Endothelial cell of umbilical vein (primary cell): ENCODE measurements at regions not wholly inside any gene's neighbourhood (a gene's known extent, or its start where the extent isn't known, plus 50 kb on each side); places are given as distances from the start of the nearest gene placed in this dataset.

Experiments
- BruUV-seq: library from RNA; stranded (reverse); fragments of 400-500 nt; replicated peaks from 2 replicates; lab custom pipeline; 2021; lab: Mats Ljungman, UMichigan
- CTCF ChIA-PET: fragments of 300-600, 350-600 bp; sonication (Branson Sonifier 250); formaldehyde crosslinking; loops from one replicate; lab custom pipeline; 2021; ENCODE audit warnings: antibody characterized with exemption, inconsistent platforms; lab: Charles Lee
- POLR2A ChIA-PET: fragments of 300-600, 350-600 bp; sonication (Branson Sonifier 250); formaldehyde crosslinking; loops from one replicate; lab custom pipeline; 2021; ENCODE audit warnings: antibody characterized with exemption, inconsistent platforms; lab: Charles Lee
- DNase-seq: peaks from one replicate; pipeline ENCODE4 v3.0.0-alpha.2; 2011; ENCODE audit warnings: low read depth, low spot score
- FAIRE-seq: peaks from 2 replicates; lab custom pipeline; 2011; peaks lifted over from hg19 to GRCh38; lab: Jason Lieb, UNC
- H2AFZ ChIP-seq: 2 replicates; pipeline ENCODE4 v1.6.0; 2012; ENCODE audit warnings: low read depth, low read length, control low read depth, inconsistent platforms
- H3K27ac ChIP-seq: 2 replicates; pipeline ENCODE4 v1.5.1; 2011; ENCODE audit warnings: low read depth, mild to moderate bottlenecking, control low read depth, low read length, moderate library complexity; ENCODE audit not compliant: insufficient read depth
- H3K27me3 ChIP-seq, 2 experiments: 2 replicates each; pipeline versions ENCODE4 v1.6.0 to v1.6.1; 2011; ENCODE audit warnings: low read length in 2 of 2, mixed read lengths in 1 of 2; ENCODE audit not compliant: control insufficient read depth in 2 of 2, insufficient read depth in 2 of 2
- H3K36me3 ChIP-seq, 2 experiments: 2 replicates in 1 of 2; 3 replicates in 1 of 2; pipeline ENCODE4 v1.5.1; 2011; ENCODE audit warnings: low read length in 2 of 2, mild to moderate bottlenecking in 1 of 2, moderate library complexity in 1 of 2; ENCODE audit not compliant: control insufficient read depth in 2 of 2, insufficient read depth in 2 of 2; ENCODE audit errors: extremely low read depth in 1 of 2
- H3K4me1 ChIP-seq: 3 replicates; pipeline ENCODE4 v1.5.1; 2011; ENCODE audit warnings: mild to moderate bottlenecking, low read length; ENCODE audit not compliant: control insufficient read depth, insufficient read depth; ENCODE audit errors: extremely low read depth
- H3K4me2 ChIP-seq: 2 replicates; pipeline ENCODE4 v1.6.1; 2011; ENCODE audit warnings: low read length, control low read depth, mixed read lengths; ENCODE audit not compliant: insufficient read depth
- H3K4me3 ChIP-seq, 3 experiments: fragments of 200-600 bp in 1 of 3; sonication (generic), shearing (Covaris generic) in 1 of 3; replicated peaks in 1 of 3; 2 replicates each; pipeline ENCODE4 v1.5.1; 2011 to 2016; ENCODE audit warnings: control low read depth in 3 of 3, low read length in 3 of 3, mild to moderate bottlenecking in 2 of 3, inconsistent platforms in 1 of 3, low read depth in 1 of 3, moderate library complexity in 1 of 3; ENCODE audit not compliant: insufficient read depth in 1 of 3
- H3K79me2 ChIP-seq: 2 replicates; pipeline ENCODE4 v1.6.0; 2012; ENCODE audit warnings: low read length, inconsistent platforms; ENCODE audit not compliant: control insufficient read depth, insufficient read depth
- H3K9ac ChIP-seq: replicated peaks from 2 replicates; pipeline ENCODE3; 2011; ENCODE audit warnings: low read length, control low read depth; ENCODE audit not compliant: insufficient read depth; ENCODE audit errors: extremely low read depth
- H3K9me1 ChIP-seq: replicated peaks from 3 replicates; pipeline ENCODE4 v1.6.0; 2011; ENCODE audit warnings: mild to moderate bottlenecking, low read length; ENCODE audit not compliant: control insufficient read depth, insufficient read depth; ENCODE audit errors: extremely low read depth
- H3K9me3 ChIP-seq: replicated peaks from 2 replicates; pipeline ENCODE4 v1.5.1; 2012; ENCODE audit warnings: low read length, inconsistent platforms; ENCODE audit not compliant: control insufficient read depth, insufficient read depth
- H4K20me1 ChIP-seq: replicated peaks from 2 replicates; pipeline ENCODE3; 2011; ENCODE audit warnings: mild to moderate bottlenecking, low read length; ENCODE audit not compliant: control insufficient read depth, insufficient read depth; ENCODE audit errors: extremely low read depth
- CTCF ChIP-seq, 2 donors: IDR thresholded peaks; 1 replicate in 1 of 2; 2 replicates in 1 of 2; pipeline ENCODE4 v1.5.1; 2011; ENCODE audit warnings: low read length in 2 of 2, mild to moderate bottlenecking in 2 of 2, moderate library complexity in 2 of 2, control low read depth in 1 of 2, inconsistent platforms in 1 of 2, low read depth in 1 of 2; ENCODE audit not compliant: insufficient read depth in 1 of 2; ENCODE audit errors: extremely low read depth in 1 of 2
- EZH2 ChIP-seq: IDR thresholded peaks from 2 replicates; pipeline ENCODE4 v1.6.1; 2012; ENCODE audit warnings: borderline replicate concordance, low read depth, mild to moderate bottlenecking, moderate library complexity, low read length, inconsistent platforms; ENCODE audit not compliant: severe bottlenecking
- FOS ChIP-seq: IDR thresholded peaks from 2 replicates; pipeline ENCODE4 v1.6.1; 2011; ENCODE audit warnings: mild to moderate bottlenecking, low read length, moderate library complexity, borderline replicate concordance; ENCODE audit not compliant: insufficient read depth
- GATA2 ChIP-seq: IDR thresholded peaks from 2 replicates; pipeline ENCODE4 v1.7.0; 2011; ENCODE audit warnings: low read depth, mild to moderate bottlenecking, moderate library complexity, mixed read lengths, low read length; ENCODE audit not compliant: insufficient read length, insufficient read depth
- MAX ChIP-seq: IDR thresholded peaks from 2 replicates; pipeline ENCODE4 v1.6.1; 2011; ENCODE audit not compliant: insufficient read depth, insufficient read length
- MYC ChIP-seq: IDR thresholded peaks from one replicate; pipeline ENCODE4 v1.6.1; 2011; ENCODE audit warnings: mild to moderate bottlenecking, low read depth, low read length
- POLR2A ChIP-seq: IDR thresholded peaks from 2 replicates; pipeline ENCODE4 v1.6.1; 2012; ENCODE audit warnings: low read depth, mild to moderate bottlenecking, control low read depth, low read length
- POLR2AphosphoS5 ChIP-seq: IDR thresholded peaks from 2 replicates; pipeline ENCODE4 v1.6.1; 2012; ENCODE audit warnings: low read depth, mild to moderate bottlenecking, control low read depth, low read length, moderate library complexity; ENCODE audit not compliant: insufficient read depth
- dilution Hi-C: fragments of 300-500 bp; cut with MboI; formaldehyde crosslinking; loops from one replicate; pipeline ENCODE4 v1.15.0; 2019; ENCODE audit warnings: low sequenced_read_pairs; ENCODE audit not compliant: extremely low pct_ligation_motif_present
- intact Hi-C: fragments of 100-400 bp; cut with micrococcal nuclease; formaldehyde crosslinking; loops from one replicate; pipeline ENCODE4 v1.10.0; 2022

- POLR2A ChIA-PET: no interaction called here
- Histone ChIP-seq H3K27ac (no peak overlapping the region), H2AFZ (no peak overlapping the region), H3K9me3 (no peaks in the 10 kb centered on the region), H4K20me1 (no peaks in the 10 kb centered on the region), H3K4me2 (no peak overlapping the region), H3K27me3 (no peaks in the 10 kb centered on the region), H3K4me1 (no peaks in the 10 kb centered on the region), H3K9me1 (peaks cover 2% of the 10 kb centered on the region), H3K4me3 (no peak overlapping the region), H3K79me2 (no peaks in the 10 kb centered on the region), H3K9ac (no peak overlapping the region), H3K36me3 (no peaks in the 10 kb centered on the region)
- BruUV-seq: no TSS peak
- FAIRE-seq (no peak), DNase-seq (no peak)
- dilution Hi-C loops: no loop called here
- CTCF ChIA-PET: no interaction called here
- TF ChIP-seq GATA2: no peak
- TF ChIP-seq EZH2: no peak
- no peak for TF ChIP-seq POLR2A
- no peak for TF ChIP-seq MYC
- no peak for TF ChIP-seq FOS
- no peak for TF ChIP-seq MAX
- TF ChIP-seq POLR2AphosphoS5: no peak
- TF ChIP-seq CTCF (IDR thresholded peaks at IDR 0.05; ENCODE audit: extremely low read depth in 1 of 2, insufficient read depth in 1 of 2, low read depth in 1 of 2, low read length in 2 of 2): no peak
- intact Hi-C loops: no loop called here
These were observed 220.1 kb upstream of the CBLB start for GRCh38 chr3:106088899-106089298.
